Astrocyte of the hippocampus (primary cell): ENCODE measurements at regions not wholly inside any gene's neighbourhood (a gene's known extent, or its start where the extent isn't known, plus 50 kb on each side); places are given as distances from the start of the nearest gene placed in this dataset.
A peak's percentile ranks its signal among the peaks of the same experiment; 100 is the strongest.

Source experiments
- DNase-seq: peaks from one replicate; pipeline ENCODE4 v3.0.0; 2011; ENCODE audit warnings: low read depth, low spot score

- no peak for DNase-seq
Measured at GRCh38 chr14:49381778-49382177, 204.4 kb downstream of the RPS29 start.

GRCh38 chr14:49367696-49368095 is 218.5 kb downstream of the RPS29 start:
- DNase-seq = no peak

GRCh38 chr14:49366416-49366815 is 219.8 kb downstream of the RPS29 start:
- DNase-seq = no peak

GRCh38 chr14:49364752-49365117 is 221.4 kb downstream of the RPS29 start:
- DNase-seq = no peak

- peak; percentile 18 for DNase-seq
Measured at GRCh38 chr14:49363821-49364751, 222.1 kb downstream of the RPS29 start.

GRCh38 chr14:49362916-49363315 is 223.3 kb downstream of the RPS29 start:
- DNase-seq = no peak

GRCh38 chr14:49339130-49339529 is 247.1 kb downstream of the RPS29 start:
- no peak for DNase-seq

- DNase-seq = no peak
Measured at GRCh38 chr14:49319810-49320209, 266.4 kb downstream of the RPS29 start.

- no peak for DNase-seq
Measured at GRCh38 chr14:49315570-49315969, 270.6 kb downstream of the RPS29 start.

- DNase-seq = no peak
Measured at GRCh38 chr14:49314737-49315136, 271.4 kb downstream of the RPS29 start.

- DNase-seq = no peak
Measured at GRCh38 chr14:49313108-49313507, 273.1 kb downstream of the RPS29 start.

GRCh38 chr14:49310298-49310697 is 275.9 kb downstream of the RPS29 start:
- no peak for DNase-seq

GRCh38 chr14:49306152-49306751 is 279.9 kb downstream of the RPS29 start:
- DNase-seq = peak; percentile 41

GRCh38 chr14:49303946-49304516 is 282.1 kb downstream of the RPS29 start:
- peak; percentile 77 for DNase-seq

- DNase-seq = no peak
Measured at GRCh38 chr14:49297102-49297501, 289.1 kb downstream of the RPS29 start.

- DNase-seq = no peak
Measured at GRCh38 chr14:49294621-49295148, 291.5 kb downstream of the RPS29 start.

- peak; percentile 0 for DNase-seq
Measured at GRCh38 chr14:49287004-49287403, 299.2 kb downstream of the RPS29 start.

GRCh38 chr14:49286257-49286983 is 299.8 kb downstream of the RPS29 start:
- DNase-seq = no peak

GRCh38 chr14:49280566-49280965 is 305.6 kb downstream of the RPS29 start:
- no peak for DNase-seq

- DNase-seq = no peak
Measured at GRCh38 chr14:49250517-49250916, 335.7 kb downstream of the RPS29 start.

- peak; percentile 68 for DNase-seq
Measured at GRCh38 chr14:49250109-49250508, 336.1 kb downstream of the RPS29 start.

- DNase-seq = peak; percentile 58
Measured at GRCh38 chr14:49249022-49249421, 337.2 kb downstream of the RPS29 start.
